ENCODE measurements at regions not wholly inside any gene's neighbourhood (a gene's known extent, or its start where the extent isn't known, plus 50 kb on each side); places are given as distances from the start of the nearest gene placed in this dataset.

- Histone ChIP-seq H3K4me2 (ENCODE audit: insufficient read depth, insufficient read length, low read length) (no peak overlapping the region), H2AK5ac (ENCODE audit: insufficient read length, low read length) (no peak overlapping the region), H3K4me1 (ENCODE audit: insufficient read depth, low read length) (no peaks in the 10 kb centered on the region), H3K18ac (ENCODE audit: insufficient read length, low read depth, low read length) (no peak overlapping the region), H3K27ac (ENCODE audit: insufficient read length, low read depth, low read length) (no peak overlapping the region), H4K20me1 (ENCODE audit: control insufficient read depth, insufficient read depth, insufficient read length) (no peaks in the 10 kb centered on the region), H2BK5ac (ENCODE audit: insufficient read length, low read length) (no peak overlapping the region), H4K5ac (ENCODE audit: insufficient read length, low read depth, low read length) (no peak overlapping the region), H3K4ac (ENCODE audit: low read depth, low read length) (no peak overlapping the region), H3K27me3 (ENCODE audit: insufficient read depth, low read length) (no peaks in the 10 kb centered on the region), H2BK15ac (ENCODE audit: low read depth, low read length) (no peak overlapping the region), H3K56ac (ENCODE audit: insufficient read length, low read depth, low read length) (no peak overlapping the region), H3K23me2 (ENCODE audit: insufficient read length, low read depth, low read length, poor library complexity, severe bottlenecking) (no peaks in the 10 kb centered on the region), H3K9me3 (ENCODE audit: control insufficient read depth, low read depth, low read length) (no peaks in the 10 kb centered on the region), H3K79me2 (ENCODE audit: insufficient read depth, low read length) (no peaks in the 10 kb centered on the region), H3K79me1 (ENCODE audit: insufficient read depth, low read depth, low read length, poor library complexity, severe bottlenecking) (no peaks in the 10 kb centered on the region), H2AFZ (ENCODE audit: low read length) (no peak overlapping the region), H3T11ph (ENCODE audit: low read length) (no peak overlapping the region), H3K23ac (ENCODE audit: insufficient read length, low read depth, low read length) (no peak overlapping the region), H4K8ac (replicated peaks; ENCODE audit: insufficient read length, low read depth, low read length) (no peak overlapping the region), H4K91ac (ENCODE audit: insufficient read length, low read depth, low read length) (no peak overlapping the region), H2BK120ac (ENCODE audit: low read depth, low read length, poor library complexity, severe bottlenecking) (no peak overlapping the region), H2BK20ac (ENCODE audit: low read depth, low read length, poor library complexity, severe bottlenecking) (no peak overlapping the region), H2BK12ac (ENCODE audit: insufficient read length, low read depth, low read length) (no peak overlapping the region), H3K9ac (ENCODE audit: extremely low read depth, insufficient read length, low read length) (no peak overlapping the region), H3K14ac (ENCODE audit: insufficient read depth, low read length) (no peak overlapping the region)
- no peak for TF ChIP-seq CTCF (conservative IDR thresholded peaks at IDR 0.05)
- Mint-ChIP-seq H3K9me3 (peaks cover 5 to 8% of the 10 kb centered on the region in 2 experiments; a peak in 4 of 5 replicates), H3K4me1 (no peaks in the 10 kb centered on the region), H3K27me3 (ENCODE audit: low read depth) (peaks cover 8% of the 10 kb centered on the region), H3K27ac (no peak overlapping the region), H3K4me3 (no peak overlapping the region), H3K36me3 (ENCODE audit: insufficient read depth in 1 of 3, low read depth in 3 of 3) (no peaks in the 10 kb centered on the region)
- whole genome bisulfite sequencing (ENCODE audit: extremely low coverage, insufficient read length, low lambda C conversion rate) = no CpG with 5 or more reads among the region's 7 CpGs
- no peak for DNase-seq
Observed at GRCh38 chr14:94944636-94945258, 174.8 kb upstream of the GSC start.

Data from H9 (cell line).